NCI-H82 (cell line): ENCODE measurements at regions not wholly inside any gene's neighbourhood (a gene's known extent, or its start where the extent isn't known, plus 50 kb on each side); places are given as distances from the start of the nearest gene placed in this dataset.
A peak's percentile ranks its signal among the peaks of the same experiment; 100 is the strongest.
"Not testable (repeated sequence)": the region's sequence is repeated elsewhere in the genome, so short reads cannot be mapped to it uniquely, and the experiment has no call there.

Source experiments
- DNase-seq: peaks from one replicate; lab custom pipeline; 2025; lab: John Stamatoyannopoulos, UW

DNA sequence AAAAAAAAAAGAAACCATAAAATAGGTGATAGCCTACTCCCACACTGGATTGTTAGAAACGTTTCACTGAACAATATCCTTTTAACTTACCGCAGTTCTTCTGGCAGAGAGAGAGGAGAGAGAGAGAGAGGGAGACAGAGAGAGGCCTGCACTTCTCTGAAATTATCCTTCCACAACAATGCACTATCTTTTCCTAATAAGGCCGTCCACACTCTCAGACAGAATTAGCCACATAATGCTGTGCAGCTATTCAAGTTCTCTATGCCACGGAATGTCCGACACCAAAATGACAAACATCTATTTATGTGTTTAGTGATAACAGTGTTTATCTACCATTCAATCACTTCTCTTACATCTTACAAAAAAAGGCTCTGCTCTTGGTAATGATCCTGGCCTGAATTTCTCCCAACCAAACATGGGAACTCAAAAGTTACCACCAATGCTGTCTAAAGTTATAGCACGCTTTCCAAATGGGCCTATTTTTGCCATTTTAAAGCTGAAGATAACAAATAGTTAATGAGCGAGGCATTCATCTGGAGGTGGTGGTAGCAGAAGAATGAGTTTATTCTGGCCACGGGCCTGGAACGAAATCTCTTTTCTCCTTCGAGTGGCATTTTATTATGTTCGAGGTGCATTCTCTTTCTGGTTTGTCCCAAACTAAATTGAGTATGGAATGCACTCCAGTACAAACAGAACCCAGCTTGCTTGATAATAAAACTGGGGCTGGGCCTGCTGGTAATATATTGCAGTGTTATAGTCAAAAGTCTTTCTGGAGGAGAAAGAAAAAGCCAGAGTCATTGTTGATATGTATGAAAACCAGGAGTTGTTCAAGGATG lies 160.2 kb upstream of the SVIL start:
- no peak for DNase-seq

DNA sequence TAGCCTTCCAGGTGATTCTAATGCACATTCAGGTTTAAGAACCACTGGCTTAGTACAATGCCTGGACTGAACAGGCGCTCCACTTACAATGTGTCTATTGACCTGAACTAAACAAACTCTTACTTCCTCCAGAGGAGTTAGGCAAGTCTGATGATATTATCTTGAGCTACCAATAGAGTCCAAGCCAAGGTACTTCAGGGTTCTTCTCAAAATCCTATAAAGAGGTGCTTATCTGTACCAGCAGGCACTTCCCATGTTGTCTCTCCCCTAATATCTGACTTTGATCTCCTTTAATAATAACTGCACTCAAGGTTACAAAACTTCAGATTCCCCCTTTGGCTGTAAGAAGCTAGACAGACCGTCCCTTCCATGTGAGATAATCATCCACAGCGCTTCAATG lies 157.0 kb upstream of the SVIL start:
- DNase-seq, result no peak

GRCh38 chr10:29790207-29790606 lies 155.4 kb upstream of the SVIL start:
- peak; percentile 1 for DNase-seq

- DNase-seq, result no peak
Observed at GRCh38 chr10:29788113-29788512, 153.3 kb upstream of the SVIL start.

- no peak for DNase-seq
Observed at GRCh38 chr10:29785701-29786100, 150.9 kb upstream of the SVIL start.

- DNase-seq, result no peak
Observed at GRCh38 chr10:29784175-29784773, 149.5 kb upstream of the SVIL start.

GRCh38 chr10:29783201-29783947 lies 148.6 kb upstream of the SVIL start:
- no peak for DNase-seq

GRCh38 chr10:29780639-29781038 lies 145.9 kb upstream of the SVIL start:
- DNase-seq, result no peak

GRCh38 chr10:29780096-29780495 lies 145.3 kb upstream of the SVIL start:
- no peak for DNase-seq

DNA sequence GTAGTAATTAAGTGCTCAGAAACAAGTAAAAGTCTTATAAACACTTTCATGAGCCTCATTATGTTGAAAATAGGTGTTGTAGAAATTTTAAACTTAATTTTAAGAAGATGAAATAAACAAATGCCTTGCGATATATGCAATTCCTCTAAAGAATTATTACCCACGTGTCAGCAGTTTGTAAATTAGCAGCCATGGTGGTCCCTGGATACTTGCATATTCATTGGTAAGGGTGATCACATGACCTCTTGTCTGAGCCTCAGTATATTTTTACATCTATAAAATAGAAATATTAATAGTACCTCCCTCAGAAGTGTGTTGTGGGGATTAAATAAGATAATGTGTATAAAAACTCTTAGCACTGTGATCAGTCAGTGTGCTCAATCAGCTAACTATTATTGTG lies 141.5 kb upstream of the SVIL start:
- no peak for DNase-seq

DNA sequence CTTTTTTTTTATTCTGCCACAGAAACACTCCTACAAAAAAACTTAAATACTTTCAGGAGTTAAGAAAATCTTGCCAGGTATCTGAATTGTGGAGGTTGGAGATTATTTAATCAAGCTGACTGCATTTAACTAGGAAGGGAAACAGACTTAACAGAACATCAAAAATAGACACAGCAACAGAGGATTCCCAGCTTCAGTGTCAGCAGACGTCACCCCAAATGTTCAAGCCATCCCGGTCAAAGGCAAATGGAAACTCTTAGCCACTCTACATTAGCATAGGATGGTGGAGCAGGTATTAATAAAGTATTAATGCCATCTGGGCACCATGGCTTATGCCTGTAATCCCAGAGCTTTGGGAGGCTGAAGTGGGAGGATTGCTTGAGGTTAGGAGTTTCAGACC lies 139.7 kb upstream of the SVIL start:
- no peak for DNase-seq

DNA sequence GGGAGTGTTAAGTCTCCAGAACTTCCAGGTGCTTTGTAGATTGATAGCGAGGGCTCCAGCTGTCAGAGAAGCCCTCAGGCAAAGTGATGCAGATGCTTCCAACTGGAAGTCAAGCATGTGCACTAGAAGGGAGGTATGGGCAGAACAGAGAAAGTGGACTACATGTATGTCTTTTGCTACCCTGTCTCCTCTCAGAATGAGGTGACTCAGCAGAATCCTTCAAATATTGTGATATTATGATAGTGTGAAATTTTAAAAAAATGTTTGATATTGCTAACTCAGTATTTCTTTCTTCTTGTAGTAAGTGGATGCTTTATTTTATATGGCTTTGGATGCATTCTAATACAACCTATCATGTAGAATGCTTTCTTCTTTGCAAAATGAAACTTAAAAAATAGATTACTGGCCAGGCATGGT lies 138.9 kb upstream of the SVIL start:
- DNase-seq, result no peak

- DNase-seq, result no peak
Observed at GRCh38 chr10:29772403-29772802, 137.6 kb upstream of the SVIL start.

- DNase-seq, result no peak
Observed at GRCh38 chr10:29771376-29771775, 136.6 kb upstream of the SVIL start.

DNA sequence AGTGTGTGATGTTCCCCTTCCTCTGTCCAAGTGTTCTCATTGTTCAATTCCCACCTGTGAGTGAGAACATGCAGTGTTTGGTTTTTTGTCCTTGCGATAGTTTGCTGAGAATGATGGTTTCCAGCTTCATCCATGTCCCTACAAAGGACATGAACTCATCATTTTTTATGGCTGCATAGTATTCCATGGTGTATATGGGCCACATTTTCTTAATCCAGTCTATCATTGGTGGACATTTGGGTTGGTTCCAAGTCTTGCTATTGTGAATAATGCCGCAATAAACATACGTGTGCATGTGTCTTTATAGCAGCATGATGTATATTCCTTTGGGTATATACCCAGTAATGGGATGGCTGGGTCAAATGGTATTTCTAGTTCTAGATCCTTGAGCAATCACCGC lies 134.5 kb upstream of the SVIL start:
- not testable (repeated sequence) for DNase-seq

DNA sequence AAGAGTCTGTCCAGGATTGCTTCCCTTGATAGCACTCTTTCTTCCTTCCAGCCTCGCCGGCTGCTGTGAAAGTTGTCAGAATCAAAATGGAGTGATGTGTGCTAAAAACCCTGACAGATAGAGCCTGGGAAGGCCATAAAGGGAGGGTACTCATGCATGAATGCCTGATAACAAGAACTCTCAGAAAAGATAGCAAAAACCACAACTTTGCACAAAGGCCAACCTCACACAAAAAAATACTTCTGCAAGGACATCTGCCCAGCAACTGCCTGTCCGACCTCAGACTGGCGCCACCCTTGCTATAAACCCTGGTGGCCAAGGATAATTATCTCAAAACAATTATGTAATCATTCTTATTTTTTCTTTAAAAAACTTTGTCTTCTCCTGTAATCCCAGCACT lies 133.2 kb upstream of the SVIL start:
- no peak for DNase-seq

- DNase-seq, result no peak
Observed at GRCh38 chr10:29766753-29767152, 132.0 kb upstream of the SVIL start.

DNA sequence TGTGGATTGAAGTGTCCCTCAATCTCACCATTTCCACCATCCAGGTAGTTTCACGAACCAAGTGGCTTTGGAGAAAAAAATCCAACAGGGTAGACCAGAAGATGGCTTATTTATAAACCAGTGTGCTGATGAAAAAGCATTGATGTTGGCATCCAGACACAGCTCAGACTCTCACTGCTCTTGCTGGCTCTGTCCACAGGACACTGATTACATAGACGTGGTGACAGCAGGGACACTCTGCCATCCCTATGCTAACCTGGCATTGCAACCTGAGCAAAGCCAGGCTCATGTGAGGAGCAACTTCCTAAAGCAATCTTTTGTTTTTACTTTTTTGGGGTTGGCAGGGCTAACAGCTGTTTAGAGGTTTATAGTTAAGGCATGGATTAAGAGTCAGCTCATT lies 130.6 kb upstream of the SVIL start:
- no peak for DNase-seq

GRCh38 chr10:29763396-29763795 lies 128.6 kb upstream of the SVIL start:
- DNase-seq, result no peak

DNA sequence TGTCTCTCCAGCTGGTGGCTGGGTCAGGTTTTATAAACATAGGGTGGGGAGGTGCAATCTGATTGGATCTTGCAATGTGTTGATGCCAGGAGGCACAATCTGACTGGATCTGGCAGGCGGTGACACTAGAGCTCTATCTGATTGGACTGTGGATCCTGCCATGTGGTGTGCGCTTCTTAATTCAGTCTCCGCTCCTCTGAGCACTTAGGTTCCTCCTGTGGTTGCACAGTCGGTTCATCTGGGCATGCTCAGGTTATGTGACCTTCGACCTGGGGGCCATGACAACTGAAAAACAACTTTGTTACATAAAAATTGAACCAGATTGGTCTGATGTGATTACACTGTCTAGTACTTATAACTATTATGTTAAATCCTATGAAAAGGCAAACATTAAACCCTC lies 127.1 kb upstream of the SVIL start:
- peak; percentile 9 for DNase-seq

GRCh38 chr10:29760138-29760900 lies 125.5 kb upstream of the SVIL start:
- no peak for DNase-seq

GRCh38 chr10:29757551-29758297 lies 123.0 kb upstream of the SVIL start:
- no peak for DNase-seq
